ENCODE measurements at regions not wholly inside any gene's neighbourhood (a gene's known extent, or its start where the extent isn't known, plus 50 kb on each side); places are given as distances from the start of the nearest gene placed in this dataset.

- H3K9ac ChIP-seq (ENCODE audit: low read depth, low read length): no peak overlapping the region
- no peaks in the 10 kb centered on the region for H3K4me1 ChIP-seq (ENCODE audit: insufficient read depth, low read length)
- no peaks in the 10 kb centered on the region for H3K36me3 ChIP-seq (ENCODE audit: insufficient read depth, low read length)
- H3K9me3 ChIP-seq (ENCODE audit: control insufficient read depth, insufficient read depth, low read length): 0 out of 2 replicates have a peak, but pooled peaks cover 3% of the 10 kb centered on the region
Observed at GRCh38 chr16:64416216-64417005, 705.5 kb downstream of the CDH11 start.

DNA sequence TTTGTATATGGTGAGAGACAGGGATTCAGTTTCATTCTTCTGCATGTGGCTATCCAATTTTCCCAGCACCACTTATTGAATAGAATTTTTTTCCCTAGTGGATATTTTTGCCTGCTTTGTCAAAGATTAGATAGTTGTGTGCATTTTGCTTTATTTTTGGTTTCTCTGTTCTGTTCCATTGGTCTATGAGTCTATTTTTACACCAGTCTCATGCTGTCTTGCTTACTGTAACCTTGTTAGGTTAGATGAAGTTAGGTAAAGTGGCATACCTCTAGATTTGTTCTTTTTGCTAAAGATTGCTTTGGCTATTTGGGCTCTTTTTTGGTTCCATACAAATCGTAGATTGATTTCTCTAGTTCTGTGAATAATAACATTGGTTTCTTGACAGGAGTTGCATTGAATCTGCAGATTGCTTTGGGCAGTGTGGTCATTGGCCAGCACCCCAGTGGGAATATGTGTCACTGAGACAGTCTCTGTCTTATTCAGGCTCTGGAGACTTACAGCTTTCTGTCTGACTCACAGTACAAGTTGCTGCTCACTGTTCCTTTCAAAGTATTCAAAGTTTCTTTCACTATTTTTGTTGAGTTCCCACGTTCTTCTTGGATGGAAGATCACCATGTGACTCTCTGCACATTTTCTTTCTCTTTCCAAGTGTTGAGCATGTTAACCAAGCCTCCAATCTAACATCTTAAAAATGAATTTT is 709.1 kb downstream of the CDH11 start:
- Histone ChIP-seq H3K4me1 (ENCODE audit: insufficient read depth, low read length) (no peaks in the 10 kb centered on the region), H3K9me3 (ENCODE audit: control insufficient read depth, insufficient read depth, low read length) (0 out of 2 replicates have a peak, but pooled peaks cover 3% of the 10 kb centered on the region), H3K36me3 (ENCODE audit: insufficient read depth, low read length) (no peaks in the 10 kb centered on the region), H3K9ac (ENCODE audit: low read depth, low read length) (no peak overlapping the region)

DNA sequence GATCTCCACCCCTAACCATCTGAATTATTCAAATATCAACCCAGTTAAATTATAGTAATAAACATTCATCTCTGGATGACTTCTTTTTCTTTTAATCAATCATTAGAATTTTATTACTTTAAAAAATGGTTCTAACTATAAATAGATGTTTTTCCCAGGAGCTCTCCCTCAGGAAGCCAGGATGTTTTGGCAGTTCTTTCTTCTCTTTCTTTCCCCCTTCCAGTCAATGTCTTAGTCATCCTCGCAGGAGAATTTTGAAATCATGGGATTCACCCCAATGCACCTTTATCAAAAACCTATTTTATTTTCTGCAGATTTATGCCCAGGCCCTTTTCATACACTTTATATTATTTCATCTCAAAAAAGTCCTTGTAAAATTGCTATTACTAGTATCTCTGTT is 711.6 kb downstream of the CDH11 start:
- H3K4me1 ChIP-seq (ENCODE audit: insufficient read depth, low read length): no peaks in the 10 kb centered on the region
- no peaks in the 10 kb centered on the region for H3K36me3 ChIP-seq (ENCODE audit: insufficient read depth, low read length)
- H3K9me3 ChIP-seq (ENCODE audit: control insufficient read depth, insufficient read depth, low read length): 0 out of 2 replicates have a peak, but pooled peaks cover 3% of the 10 kb centered on the region
- H3K9ac ChIP-seq (ENCODE audit: low read depth, low read length): no peak overlapping the region

DNA sequence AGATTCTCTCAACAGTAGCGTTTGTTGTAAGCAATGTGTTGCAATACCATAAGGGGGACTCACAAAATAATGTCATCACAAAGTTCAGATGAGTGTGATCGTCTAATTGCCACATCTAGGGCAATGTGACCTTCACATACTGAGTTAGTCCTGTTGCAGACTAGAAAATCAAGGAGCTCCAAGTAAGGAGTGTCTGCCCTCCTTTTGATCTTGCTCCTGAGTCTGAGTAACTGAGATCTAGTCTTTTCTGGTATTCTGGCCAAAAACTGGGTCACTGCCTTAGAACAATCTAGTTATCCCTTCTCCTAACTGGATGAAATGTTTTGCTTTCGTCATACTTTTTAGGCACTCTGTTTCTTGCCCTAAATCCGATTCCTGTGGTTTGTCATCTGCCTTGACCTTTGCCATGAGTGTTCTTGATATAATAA is 712.1 kb downstream of the CDH11 start:
- Histone ChIP-seq H3K9me3 (ENCODE audit: control insufficient read depth, insufficient read depth, low read length) (0 out of 2 replicates have a peak, but pooled peaks cover 3% of the 10 kb centered on the region), H3K36me3 (ENCODE audit: insufficient read depth, low read length) (no peaks in the 10 kb centered on the region), H3K9ac (ENCODE audit: low read depth, low read length) (no peak overlapping the region), H3K4me1 (ENCODE audit: insufficient read depth, low read length) (no peaks in the 10 kb centered on the region)

GRCh38 chr16:64408699-64409098 is 713.2 kb downstream of the CDH11 start:
- H3K4me1 ChIP-seq (ENCODE audit: insufficient read depth, low read length): no peaks in the 10 kb centered on the region
- H3K9ac ChIP-seq (ENCODE audit: low read depth, low read length): no peak overlapping the region
- 0 out of 2 replicates have a peak, but pooled peaks cover 3% of the 10 kb centered on the region for H3K9me3 ChIP-seq (ENCODE audit: control insufficient read depth, insufficient read depth, low read length)
- no peaks in the 10 kb centered on the region for H3K36me3 ChIP-seq (ENCODE audit: insufficient read depth, low read length)

DNA sequence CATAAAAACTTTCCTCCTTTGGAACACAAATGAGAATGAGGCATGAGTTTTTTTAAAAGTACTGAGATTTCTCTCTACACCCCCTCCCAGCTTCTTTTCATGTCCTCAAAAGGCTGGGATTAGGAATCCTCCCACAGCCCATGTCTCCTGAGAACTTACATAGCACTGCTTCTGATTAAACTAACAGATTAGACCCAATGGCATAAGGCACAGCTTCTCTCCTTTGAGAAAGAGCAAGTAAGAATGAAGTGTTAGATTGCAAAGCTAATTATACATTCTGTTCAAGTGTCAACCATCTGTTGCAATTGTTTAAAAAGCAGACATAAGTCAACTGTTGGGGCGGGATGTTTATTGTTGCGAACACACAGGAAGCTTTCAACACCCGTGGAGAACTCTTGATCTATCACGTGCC is 715.1 kb downstream of the CDH11 start:
- Histone ChIP-seq H3K36me3 (ENCODE audit: insufficient read depth, low read length) (no peaks in the 10 kb centered on the region), H3K9me3 (ENCODE audit: control insufficient read depth, insufficient read depth, low read length) (no peaks in the 10 kb centered on the region), H3K4me1 (ENCODE audit: insufficient read depth, low read length) (no peaks in the 10 kb centered on the region), H3K9ac (ENCODE audit: low read depth, low read length) (no peak overlapping the region)

DNA sequence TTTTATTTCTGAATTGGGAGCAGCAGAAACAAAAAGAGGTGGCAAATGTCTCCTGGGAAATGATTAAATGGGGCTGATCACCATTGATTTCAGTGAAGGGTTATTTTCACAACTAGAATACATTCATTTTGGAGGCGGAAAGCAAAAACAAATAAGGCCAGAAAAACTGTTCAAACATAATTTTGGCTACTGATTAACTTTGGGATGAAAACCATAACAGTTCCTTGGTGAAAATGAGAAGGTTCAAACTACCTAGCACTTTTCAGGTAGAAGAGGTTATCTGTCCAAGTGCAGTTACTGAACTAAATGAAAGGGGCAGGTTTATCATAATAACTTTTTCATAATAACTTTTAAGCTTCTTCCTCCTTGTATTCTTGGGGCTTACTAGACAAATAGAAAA is 718.5 kb downstream of the CDH11 start:
- Histone ChIP-seq H3K9me3 (ENCODE audit: control insufficient read depth, insufficient read depth, low read length) (no peaks in the 10 kb centered on the region), H3K36me3 (ENCODE audit: insufficient read depth, low read length) (no peaks in the 10 kb centered on the region), H3K9ac (ENCODE audit: low read depth, low read length) (no peak overlapping the region), H3K4me1 (ENCODE audit: insufficient read depth, low read length) (no peaks in the 10 kb centered on the region)

GRCh38 chr16:64398793-64399192 is 723.1 kb downstream of the CDH11 start:
- H3K4me1 ChIP-seq (ENCODE audit: insufficient read depth, low read length): no peaks in the 10 kb centered on the region
- H3K9ac ChIP-seq (ENCODE audit: low read depth, low read length): no peak overlapping the region
- no peaks in the 10 kb centered on the region for H3K36me3 ChIP-seq (ENCODE audit: insufficient read depth, low read length)
- no peaks in the 10 kb centered on the region for H3K9me3 ChIP-seq (ENCODE audit: control insufficient read depth, insufficient read depth, low read length)

DNA sequence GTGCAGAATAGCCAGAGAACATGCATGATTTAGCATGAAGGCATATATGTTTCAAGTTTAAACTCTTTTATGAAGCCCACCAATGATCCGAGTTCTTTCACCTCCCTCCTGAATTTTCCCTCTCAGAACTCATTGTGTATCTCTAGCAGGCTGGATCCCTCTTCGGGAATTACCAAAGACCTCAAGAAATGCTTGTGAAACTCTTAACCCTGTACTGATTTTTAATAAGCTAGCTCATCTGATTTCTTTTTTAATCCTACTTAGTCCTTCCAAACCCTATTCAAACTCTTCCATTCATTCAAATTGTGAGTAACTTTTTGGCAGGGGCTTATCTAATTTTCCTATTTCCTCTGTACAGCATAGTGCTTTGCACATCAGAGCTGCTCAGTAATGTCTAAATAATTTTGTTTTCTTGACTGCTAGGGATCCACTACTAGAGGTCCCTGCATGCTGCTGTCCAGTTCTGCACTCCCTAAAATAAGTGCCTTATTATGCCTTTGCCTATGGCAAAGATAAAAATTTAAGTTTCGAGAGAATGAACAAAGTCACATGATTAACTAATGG is 723.8 kb downstream of the CDH11 start:
- H3K4me1 ChIP-seq (ENCODE audit: insufficient read depth, low read length): no peaks in the 10 kb centered on the region
- H3K9ac ChIP-seq (ENCODE audit: low read depth, low read length): no peak overlapping the region
- no peaks in the 10 kb centered on the region for H3K9me3 ChIP-seq (ENCODE audit: control insufficient read depth, insufficient read depth, low read length)
- H3K36me3 ChIP-seq (ENCODE audit: insufficient read depth, low read length): no peaks in the 10 kb centered on the region

- H3K36me3 ChIP-seq (ENCODE audit: insufficient read depth, low read length): no peaks in the 10 kb centered on the region
- H3K4me1 ChIP-seq (ENCODE audit: insufficient read depth, low read length): no peaks in the 10 kb centered on the region
- H3K9me3 ChIP-seq (ENCODE audit: control insufficient read depth, insufficient read depth, low read length): no peaks in the 10 kb centered on the region
- no peak overlapping the region for H3K9ac ChIP-seq (ENCODE audit: low read depth, low read length)
Observed at GRCh38 chr16:64397042-64397441, 724.8 kb downstream of the CDH11 start.

- Histone ChIP-seq H3K9ac (ENCODE audit: low read depth, low read length) (no peak overlapping the region), H3K36me3 (ENCODE audit: insufficient read depth, low read length) (no peaks in the 10 kb centered on the region), H3K9me3 (ENCODE audit: control insufficient read depth, insufficient read depth, low read length) (no peaks in the 10 kb centered on the region), H3K4me1 (ENCODE audit: insufficient read depth, low read length) (no peaks in the 10 kb centered on the region)
Observed at GRCh38 chr16:64394061-64394460, 727.8 kb downstream of the CDH11 start.

DNA sequence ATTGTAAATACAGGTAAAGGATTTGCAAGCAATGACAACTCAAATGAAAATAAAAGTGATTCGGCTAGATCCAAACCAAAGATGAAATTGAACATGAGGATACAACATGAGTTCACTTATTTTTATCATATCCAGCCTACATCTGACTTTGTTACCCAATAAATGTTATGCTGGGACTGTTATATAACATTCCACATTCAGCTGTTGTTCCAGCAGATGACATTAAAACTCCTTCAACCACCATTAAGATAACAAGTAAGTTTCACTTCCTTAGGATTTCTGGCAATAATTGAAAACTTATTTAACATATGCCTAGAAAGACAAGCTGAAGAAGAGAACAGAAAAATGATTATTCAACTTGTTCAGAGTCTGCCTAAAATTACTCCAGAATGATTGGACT is 729.4 kb downstream of the CDH11 start:
- Histone ChIP-seq H3K9me3 (ENCODE audit: control insufficient read depth, insufficient read depth, low read length) (no peaks in the 10 kb centered on the region), H3K9ac (ENCODE audit: low read depth, low read length) (no peak overlapping the region), H3K36me3 (ENCODE audit: insufficient read depth, low read length) (no peaks in the 10 kb centered on the region), H3K4me1 (ENCODE audit: insufficient read depth, low read length) (no peaks in the 10 kb centered on the region)

DNA sequence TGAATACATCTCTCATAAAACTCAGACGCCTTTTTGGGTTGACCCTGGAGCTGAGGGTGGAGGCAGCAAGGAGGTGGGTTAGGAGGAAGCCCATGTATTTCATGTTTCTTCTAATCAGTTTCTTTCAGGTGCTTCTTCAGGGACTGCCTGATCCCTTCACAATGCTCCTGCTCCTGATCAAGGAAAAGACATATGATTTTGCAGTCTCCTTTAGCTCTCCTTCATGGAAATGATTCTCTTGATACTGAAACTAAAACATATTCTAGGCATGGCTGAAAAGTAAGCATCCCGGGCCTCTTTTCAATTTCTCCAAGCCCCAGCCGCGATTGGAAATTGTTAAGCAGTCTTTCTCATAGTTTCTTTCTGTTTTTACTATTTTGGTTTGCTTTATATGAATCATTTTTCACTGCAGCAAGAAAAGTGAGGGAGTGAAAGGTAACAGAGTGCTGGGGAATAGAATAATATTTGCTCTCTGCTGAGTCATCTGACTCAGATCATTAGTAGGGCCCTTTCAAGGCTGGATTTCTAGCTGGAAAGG is 730.7 kb downstream of the CDH11 start:
- H3K9ac ChIP-seq (ENCODE audit: low read depth, low read length): no peak overlapping the region
- no peaks in the 10 kb centered on the region for H3K4me1 ChIP-seq (ENCODE audit: insufficient read depth, low read length)
- H3K36me3 ChIP-seq (ENCODE audit: insufficient read depth, low read length): no peaks in the 10 kb centered on the region
- H3K9me3 ChIP-seq (ENCODE audit: control insufficient read depth, insufficient read depth, low read length): no peaks in the 10 kb centered on the region

DNA sequence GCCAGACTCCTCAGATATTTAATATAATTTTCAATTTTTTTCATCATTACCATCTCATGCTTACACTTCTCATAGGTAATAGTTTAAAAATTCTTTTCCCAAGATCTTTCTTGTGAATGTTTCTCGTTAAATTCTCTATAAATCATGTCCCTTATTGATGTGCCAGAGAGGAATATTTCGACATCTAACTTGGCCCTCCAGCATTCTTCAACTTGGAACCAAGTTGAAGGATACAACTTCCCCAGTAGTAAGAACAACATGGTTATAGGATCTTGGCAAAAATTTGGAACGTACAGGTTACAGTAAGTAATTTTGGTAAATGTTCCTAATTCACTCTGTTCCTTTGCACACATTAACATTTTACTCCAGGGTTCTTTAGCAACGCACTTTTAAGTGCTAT is 731.8 kb downstream of the CDH11 start:
- no peaks in the 10 kb centered on the region for H3K4me1 ChIP-seq (ENCODE audit: insufficient read depth, low read length)
- no peaks in the 10 kb centered on the region for H3K9me3 ChIP-seq (ENCODE audit: control insufficient read depth, insufficient read depth, low read length)
- H3K36me3 ChIP-seq (ENCODE audit: insufficient read depth, low read length): no peaks in the 10 kb centered on the region
- no peak overlapping the region for H3K9ac ChIP-seq (ENCODE audit: low read depth, low read length)
